Karpas-422 (cell line): ENCODE measurements at regions not wholly inside any gene's neighbourhood (a gene's known extent, or its start where the extent isn't known, plus 50 kb on each side); places are given as distances from the start of the nearest gene placed in this dataset.

ENCODE experiments used
- DNase-seq: peaks from one replicate; pipeline ENCODE4 v3.0.0-alpha.2; 2015
- H2AFZ ChIP-seq: fragments of 200-600 bp; sonication (generic); 2 replicates; pipeline ENCODE4 v1.6.1; 2014; ENCODE audit warnings: antibody characterized with exemption, low read length, mixed read lengths
- H3K27ac ChIP-seq: fragments of 200-600 bp; sonication (generic); 2 replicates; pipeline ENCODE4 v1.5.1; 2014; ENCODE audit warnings: mild to moderate bottlenecking, low read length, moderate library complexity
- H3K27me3 ChIP-seq: fragments of 200-600 bp; sonication (generic); 2 replicates; pipeline ENCODE4 v1.6.1; 2014; ENCODE audit warnings: low read length, mixed read lengths
- H3K36me3 ChIP-seq: fragments of 200-600 bp; sonication (generic); 2 replicates; pipeline ENCODE4 v1.6.1; 2014; ENCODE audit warnings: low read length, mixed read lengths; ENCODE audit not compliant: insufficient read depth
- H3K4me1 ChIP-seq: fragments of 200-600 bp; sonication (generic); 2 replicates; pipeline ENCODE4 v1.6.1; 2014; ENCODE audit warnings: mild to moderate bottlenecking, low read length, mixed read lengths
- H3K4me2 ChIP-seq: fragments of 200-600 bp; sonication (generic); 2 replicates; pipeline ENCODE4 v1.6.1; 2014; ENCODE audit warnings: low read length, low read depth, mild to moderate bottlenecking; ENCODE audit not compliant: poor library complexity, severe bottlenecking
- H3K4me3 ChIP-seq: fragments of 200-600 bp; sonication (generic); 2 replicates; pipeline ENCODE4 v1.5.1; 2014; ENCODE audit warnings: mild to moderate bottlenecking, antibody characterized with exemption, low read length, mixed read lengths
- H3K79me2 ChIP-seq: fragments of 200-600 bp; sonication (generic); 2 replicates; pipeline ENCODE4 v1.6.1; 2014; ENCODE audit warnings: mild to moderate bottlenecking, low read length, mixed read lengths
- H3K9ac ChIP-seq: fragments of 200-600 bp; sonication (generic); 2 replicates; pipeline ENCODE4 v1.6.0; 2014; ENCODE audit warnings: low read length
- H3K9me2 ChIP-seq: fragments of 200-600 bp; sonication (generic), shearing (Covaris generic); replicated peaks from 2 replicates; pipeline ENCODE4 v1.6.0; 2014; ENCODE audit warnings: mild to moderate bottlenecking, low read length, moderate library complexity; ENCODE audit not compliant: insufficient read depth
- H3K9me3 ChIP-seq: fragments of 300-700, 200-600 bp; sonication (generic); 2 replicates; pipeline ENCODE4 v1.6.1; 2014; ENCODE audit warnings: low read length, mixed read lengths
- H4K20me1 ChIP-seq: fragments of 200-600 bp; sonication (generic); 2 replicates; pipeline ENCODE4 v1.6.1; 2014; ENCODE audit warnings: mild to moderate bottlenecking, antibody characterized with exemption, low read length, low read depth; ENCODE audit not compliant: insufficient read depth

- Histone ChIP-seq H4K20me1 (no peaks in the 10 kb centered on the region), H3K4me2 (no peak overlapping the region), H3K27me3 (no peaks in the 10 kb centered on the region), H3K79me2 (no peaks in the 10 kb centered on the region), H3K4me1 (no peaks in the 10 kb centered on the region), H2AFZ (no peak overlapping the region), H3K9ac (no peak overlapping the region), H3K36me3 (no peaks in the 10 kb centered on the region), H3K9me3 (no peaks in the 10 kb centered on the region), H3K27ac (no peak overlapping the region), H3K9me2 (no peaks in the 10 kb centered on the region), H3K4me3 (no peak overlapping the region)
- no peak for DNase-seq
Measured at GRCh38 chr13:106650690-106651205, 82.8 kb upstream of the ARGLU1 start.

- H3K9ac ChIP-seq, result no peak overlapping the region
- H2AFZ ChIP-seq, result no peak overlapping the region
- H3K27ac ChIP-seq, result no peak overlapping the region
- no peaks in the 10 kb centered on the region for H4K20me1 ChIP-seq
- DNase-seq, result no peak
- no peaks in the 10 kb centered on the region for H3K9me2 ChIP-seq
- no peaks in the 10 kb centered on the region for H3K79me2 ChIP-seq
- no peaks in the 10 kb centered on the region for H3K9me3 ChIP-seq
- H3K4me3 ChIP-seq, result no peak overlapping the region
- no peaks in the 10 kb centered on the region for H3K27me3 ChIP-seq
- H3K36me3 ChIP-seq, result no peaks in the 10 kb centered on the region
- no peak overlapping the region for H3K4me2 ChIP-seq
- no peaks in the 10 kb centered on the region for H3K4me1 ChIP-seq
Measured at GRCh38 chr13:106649495-106649894, 81.6 kb upstream of the ARGLU1 start.

GRCh38 chr13:106640515-106640914 lies 72.6 kb upstream of the ARGLU1 start:
- no peaks in the 10 kb centered on the region for H3K79me2 ChIP-seq
- no peak overlapping the region for H3K27ac ChIP-seq
- no peaks in the 10 kb centered on the region for H4K20me1 ChIP-seq
- DNase-seq, result no peak
- no peaks in the 10 kb centered on the region for H3K9me2 ChIP-seq
- no peaks in the 10 kb centered on the region for H3K27me3 ChIP-seq
- no peak overlapping the region for H2AFZ ChIP-seq
- H3K4me2 ChIP-seq, result no peak overlapping the region
- H3K9me3 ChIP-seq, result no peaks in the 10 kb centered on the region
- H3K4me3 ChIP-seq, result no peak overlapping the region
- no peaks in the 10 kb centered on the region for H3K4me1 ChIP-seq
- H3K9ac ChIP-seq, result no peak overlapping the region
- no peaks in the 10 kb centered on the region for H3K36me3 ChIP-seq

- no peak overlapping the region for H3K9ac ChIP-seq
- H3K4me1 ChIP-seq, result no peaks in the 10 kb centered on the region
- no peak overlapping the region for H3K27ac ChIP-seq
- H4K20me1 ChIP-seq, result no peaks in the 10 kb centered on the region
- DNase-seq, result no peak
- no peaks in the 10 kb centered on the region for H3K9me3 ChIP-seq
- no peak overlapping the region for H3K4me3 ChIP-seq
- no peaks in the 10 kb centered on the region for H3K79me2 ChIP-seq
- H3K4me2 ChIP-seq, result no peak overlapping the region
- H3K36me3 ChIP-seq, result no peaks in the 10 kb centered on the region
- no peaks in the 10 kb centered on the region for H3K27me3 ChIP-seq
- H3K9me2 ChIP-seq, result no peaks in the 10 kb centered on the region
- no peak overlapping the region for H2AFZ ChIP-seq
Measured at GRCh38 chr13:106637519-106637918, 69.6 kb upstream of the ARGLU1 start.

- Histone ChIP-seq H3K9me2 (no peaks in the 10 kb centered on the region), H3K9ac (no peak overlapping the region), H2AFZ (no peak overlapping the region), H3K4me2 (no peak overlapping the region), H3K36me3 (no peaks in the 10 kb centered on the region), H3K27me3 (no peaks in the 10 kb centered on the region), H4K20me1 (no peaks in the 10 kb centered on the region), H3K27ac (no peak overlapping the region), H3K4me3 (no peak overlapping the region), H3K79me2 (no peaks in the 10 kb centered on the region), H3K9me3 (no peaks in the 10 kb centered on the region), H3K4me1 (no peaks in the 10 kb centered on the region)
- no peak for DNase-seq
Measured at GRCh38 chr13:106636492-106636891, 68.6 kb upstream of the ARGLU1 start.

GRCh38 chr13:106635616-106636015 lies 67.7 kb upstream of the ARGLU1 start:
- no peaks in the 10 kb centered on the region for H3K9me2 ChIP-seq
- DNase-seq, result no peak
- no peak overlapping the region for H2AFZ ChIP-seq
- H3K36me3 ChIP-seq, result no peaks in the 10 kb centered on the region
- no peaks in the 10 kb centered on the region for H3K9me3 ChIP-seq
- no peak overlapping the region for H3K9ac ChIP-seq
- H3K4me1 ChIP-seq, result no peaks in the 10 kb centered on the region
- no peak overlapping the region for H3K4me2 ChIP-seq
- H3K27me3 ChIP-seq, result no peaks in the 10 kb centered on the region
- no peak overlapping the region for H3K4me3 ChIP-seq
- no peaks in the 10 kb centered on the region for H3K79me2 ChIP-seq
- H3K27ac ChIP-seq, result no peak overlapping the region
- H4K20me1 ChIP-seq, result no peaks in the 10 kb centered on the region

GRCh38 chr13:106633321-106633720 lies 65.4 kb upstream of the ARGLU1 start:
- H3K9me2 ChIP-seq, result no peaks in the 10 kb centered on the region
- no peaks in the 10 kb centered on the region for H4K20me1 ChIP-seq
- no peak overlapping the region for H3K4me2 ChIP-seq
- no peak overlapping the region for H3K4me3 ChIP-seq
- DNase-seq, result no peak
- H3K36me3 ChIP-seq, result no peaks in the 10 kb centered on the region
- no peaks in the 10 kb centered on the region for H3K27me3 ChIP-seq
- H3K9me3 ChIP-seq, result no peaks in the 10 kb centered on the region
- no peak overlapping the region for H3K27ac ChIP-seq
- H2AFZ ChIP-seq, result no peak overlapping the region
- no peaks in the 10 kb centered on the region for H3K4me1 ChIP-seq
- H3K9ac ChIP-seq, result no peak overlapping the region
- no peaks in the 10 kb centered on the region for H3K79me2 ChIP-seq

- no peaks in the 10 kb centered on the region for H3K9me3 ChIP-seq
- H3K4me3 ChIP-seq, result no peak overlapping the region
Measured at GRCh38 chr13:106630650-106631049, 62.7 kb upstream of the ARGLU1 start.

GRCh38 chr13:106630162-106630561 lies 62.2 kb upstream of the ARGLU1 start:
- Histone ChIP-seq H3K9me3 (no peaks in the 10 kb centered on the region), H3K27ac (no peak overlapping the region), H3K9me2 (no peaks in the 10 kb centered on the region), H2AFZ (no peak overlapping the region), H3K27me3 (no peaks in the 10 kb centered on the region), H3K79me2 (no peaks in the 10 kb centered on the region), H3K9ac (no peak overlapping the region), H3K4me1 (no peaks in the 10 kb centered on the region), H3K36me3 (no peaks in the 10 kb centered on the region), H4K20me1 (no peaks in the 10 kb centered on the region), H3K4me3 (no peak overlapping the region), H3K4me2 (no peak overlapping the region)
- DNase-seq, result no peak

More at GRCh38 chr13:106630650-106631049, 62.7 kb upstream of the ARGLU1 start:
- no peak overlapping the region for H2AFZ ChIP-seq
- H3K4me2 ChIP-seq, result no peak overlapping the region
- H3K9ac ChIP-seq, result no peak overlapping the region
- H3K36me3 ChIP-seq, result no peaks in the 10 kb centered on the region
- H3K27me3 ChIP-seq, result no peaks in the 10 kb centered on the region
- no peak for DNase-seq
- no peak overlapping the region for H3K27ac ChIP-seq
- no peaks in the 10 kb centered on the region for H3K4me1 ChIP-seq
- H3K79me2 ChIP-seq, result no peaks in the 10 kb centered on the region
- H3K9me2 ChIP-seq, result no peaks in the 10 kb centered on the region
- no peaks in the 10 kb centered on the region for H4K20me1 ChIP-seq
